ENCODE measurements at regions not wholly inside any gene's neighbourhood (a gene's known extent, or its start where the extent isn't known, plus 50 kb on each side); places are given as distances from the start of the nearest gene placed in this dataset.

- TF ChIP-seq, protein P1, sequence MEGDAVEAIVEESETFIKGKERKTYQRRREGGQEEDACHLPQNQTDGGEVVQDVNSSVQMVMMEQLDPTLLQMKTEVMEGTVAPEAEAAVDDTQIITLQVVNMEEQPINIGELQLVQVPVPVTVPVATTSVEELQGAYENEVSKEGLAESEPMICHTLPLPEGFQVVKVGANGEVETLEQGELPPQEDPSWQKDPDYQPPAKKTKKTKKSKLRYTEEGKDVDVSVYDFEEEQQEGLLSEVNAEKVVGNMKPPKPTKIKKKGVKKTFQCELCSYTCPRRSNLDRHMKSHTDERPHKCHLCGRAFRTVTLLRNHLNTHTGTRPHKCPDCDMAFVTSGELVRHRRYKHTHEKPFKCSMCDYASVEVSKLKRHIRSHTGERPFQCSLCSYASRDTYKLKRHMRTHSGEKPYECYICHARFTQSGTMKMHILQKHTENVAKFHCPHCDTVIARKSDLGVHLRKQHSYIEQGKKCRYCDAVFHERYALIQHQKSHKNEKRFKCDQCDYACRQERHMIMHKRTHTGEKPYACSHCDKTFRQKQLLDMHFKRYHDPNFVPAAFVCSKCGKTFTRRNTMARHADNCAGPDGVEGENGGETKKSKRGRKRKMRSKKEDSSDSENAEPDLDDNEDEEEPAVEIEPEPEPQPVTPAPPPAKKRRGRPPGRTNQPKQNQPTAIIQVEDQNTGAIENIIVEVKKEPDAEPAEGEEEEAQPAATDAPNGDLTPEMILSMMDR (IDR thresholded peaks at IDR 0.05; ENCODE audit: insufficient read depth, low read length, poor library complexity, severe bottlenecking) = no peak
- TF ChIP-seq EZH2phosphoT487 (conservative IDR thresholded peaks at IDR 0.05; ENCODE audit: low read length) = no peak
These were observed 608.1 kb upstream of the RORB start for GRCh38 chr9:73889023-73889422.

Measured in SU-DHL-6 (cell line).